ENCODE measurements at regions not wholly inside any gene's neighbourhood (a gene's known extent, or its start where the extent isn't known, plus 50 kb on each side); places are given as distances from the start of the nearest gene placed in this dataset.
"Not testable (repeated sequence)": the region's sequence is repeated elsewhere in the genome, so short reads cannot be mapped to it uniquely, and the experiment has no call there.

DNA sequence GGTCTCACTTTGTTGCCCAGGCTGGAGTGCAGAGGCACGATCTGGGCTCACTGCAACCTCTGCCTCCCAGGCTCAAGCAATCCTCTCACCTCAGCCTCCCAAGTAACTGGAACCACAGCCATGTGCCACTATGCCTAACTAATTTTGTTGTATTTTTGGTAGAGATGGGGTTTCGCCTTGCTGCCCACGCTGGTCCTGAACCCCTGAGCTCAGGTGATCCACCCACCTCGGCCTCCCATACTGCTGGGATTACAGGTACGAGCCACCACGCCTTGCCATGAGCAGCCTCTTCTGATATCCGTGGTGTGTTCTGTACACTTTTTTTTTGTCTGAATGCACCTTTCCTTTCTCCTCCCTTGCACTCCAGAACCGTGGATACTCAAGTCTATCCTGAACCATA lies 394.4 kb downstream of the SPATA31A6 start:
- not testable (repeated sequence) for H3K4me3 ChIP-seq (ENCODE audit: insufficient read length, low read depth); H3K9me3 ChIP-seq (ENCODE audit: insufficient read depth, low read length); H3K36me3 ChIP-seq (ENCODE audit: insufficient read depth, insufficient read length, low read length); H3K9ac ChIP-seq (ENCODE audit: insufficient read length, low read depth); DNase-seq (ENCODE audit: low read depth, low spot score); H3K27me3 ChIP-seq (ENCODE audit: insufficient read depth, insufficient read length); H3K4me1 ChIP-seq (ENCODE audit: insufficient read depth, insufficient read length)

All from NT2/D1 (cell line).